Esophagus squamous epithelium (tissue), 5 donors: ENCODE measurements at regions not wholly inside any gene's neighbourhood (a gene's known extent, or its start where the extent isn't known, plus 50 kb on each side); places are given as distances from the start of the nearest gene placed in this dataset.

Source experiments
- DNase-seq: peaks from one replicate; lab custom pipeline; 2025; lab: John Stamatoyannopoulos, UW
- H3K27ac ChIP-seq, 4 donors: fragments of 200-600 bp; sonication (generic); one replicate each; pipeline ENCODE4 v1.5.1; 2016 to 2019; ENCODE audit warnings: mild to moderate bottlenecking in 1 of 4
- H3K27me3 ChIP-seq, 4 donors: fragments of 200-600 bp; sonication (generic); 1 replicate in 3 of 4; 2 replicates in 1 of 4; pipeline versions ENCODE4 v1.5.1 to v1.6.0; 2017 to 2021; ENCODE audit warnings: antibody characterized with exemption in 1 of 4
- H3K36me3 ChIP-seq, 3 donors: fragments of 200-600 bp; sonication (generic); one replicate each; pipeline ENCODE4 v1.5.1; 2016 to 2019
- H3K4me1 ChIP-seq, 3 donors: fragments of 200-600 bp; sonication (generic); one replicate each; pipeline ENCODE4 v1.5.1; 2017 to 2019
- H3K4me3 ChIP-seq, 4 donors: fragments of 200-600 bp; sonication (generic); 1 replicate in 3 of 4; 2 replicates in 1 of 4; pipeline ENCODE4 v1.5.1; 2016 to 2019; ENCODE audit warnings: mild to moderate bottlenecking in 2 of 4, moderate library complexity in 1 of 4
- H3K9me3 ChIP-seq, 3 donors: fragments of 200-600 bp; sonication (generic); one replicate each; pipeline ENCODE4 v1.5.1; 2016 to 2019
- POLR2A ChIP-seq, 4 donors: fragments of 450-650 bp; IDR thresholded peaks; one replicate each; pipeline ENCODE4 v1.6.1; 2017; ENCODE audit warnings: antibody characterized with exemption in 4 of 4, mild to moderate bottlenecking in 4 of 4, moderate library complexity in 3 of 4
- WGBS, 2 donors: methylation state at CpG; one replicate each; pipeline ENCODE4 v1.1.5; 2018; 5-methylcytosine and 5-hydroxymethylcytosine counted together
- intact Hi-C: fragments of 100-400 bp; cut with DNase I; formaldehyde crosslinking; loops from one replicate; pipeline ENCODE4 v1.15.0; 2022
- TF ChIP-seq, protein P1 (sequence below), 6 experiments: fragments of 450-650 bp in 4 of 6; fragments of 200-600 bp in 2 of 6; sonication (generic) in 2 of 6; IDR thresholded peaks; one replicate each; pipeline ENCODE4 v1.5.1; 2016 to 2019; ENCODE audit warnings: antibody characterized with exemption in 6 of 6, mild to moderate bottlenecking in 4 of 6, moderate library complexity in 4 of 6
- donor health status: DM: yes; HTN: yes; CAD: no.

DNA sequence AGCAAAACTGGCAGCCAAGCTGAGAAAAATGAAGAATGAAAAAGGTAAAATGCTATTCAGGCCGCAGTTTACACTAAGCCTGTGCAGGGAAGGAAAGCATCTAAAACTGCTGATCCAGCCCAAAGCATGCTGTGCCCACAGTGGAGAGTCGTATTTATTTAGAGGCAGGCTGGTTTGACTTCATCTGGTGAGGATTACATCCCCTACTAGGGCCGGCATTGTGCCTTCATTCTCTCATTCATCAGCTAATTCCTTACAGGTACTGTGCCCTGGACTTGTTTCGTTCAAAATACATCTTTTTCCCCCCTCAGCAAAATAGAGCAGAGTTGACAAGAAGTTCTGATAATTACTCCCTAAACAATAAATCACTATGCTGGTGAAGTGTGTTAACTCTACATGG is 137.5 kb upstream of the DAP start:
- 56 to 76% methylated on average over 3 to 4 of the region's 4 CpGs for WGBS, 2 donors

DNA sequence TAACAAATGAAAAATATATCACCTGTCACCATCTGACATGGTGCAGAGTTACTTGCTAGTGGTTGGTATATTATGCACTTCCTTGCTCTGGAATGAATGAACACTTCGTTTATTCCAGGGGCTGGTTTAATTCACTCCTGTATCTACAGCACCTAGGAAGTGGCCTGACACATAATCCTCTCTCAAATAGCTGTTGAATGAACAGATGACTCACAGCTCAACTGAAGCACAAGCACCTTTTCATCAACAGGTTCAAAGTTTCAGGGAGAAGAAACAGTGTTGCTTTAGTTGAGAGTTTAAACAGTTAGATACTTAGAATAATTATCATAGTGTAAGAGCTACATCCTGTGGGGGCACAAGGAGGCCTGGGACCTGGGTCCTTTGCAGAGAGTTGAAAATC is 135.0 kb upstream of the DAP start:
- Histone ChIP-seq H3K9me3 (no peaks in the 10 kb centered on the region), H3K4me1 (no peaks in the 10 kb centered on the region), H3K36me3 (no peaks in the 10 kb centered on the region), H3K4me3 (no peak overlapping the region), H3K27ac (no peak overlapping the region), H3K27me3 (peaks cover 0 to 4% (median 0%) of the 10 kb centered on the region in 4 donors)
- TF ChIP-seq, protein P1, sequence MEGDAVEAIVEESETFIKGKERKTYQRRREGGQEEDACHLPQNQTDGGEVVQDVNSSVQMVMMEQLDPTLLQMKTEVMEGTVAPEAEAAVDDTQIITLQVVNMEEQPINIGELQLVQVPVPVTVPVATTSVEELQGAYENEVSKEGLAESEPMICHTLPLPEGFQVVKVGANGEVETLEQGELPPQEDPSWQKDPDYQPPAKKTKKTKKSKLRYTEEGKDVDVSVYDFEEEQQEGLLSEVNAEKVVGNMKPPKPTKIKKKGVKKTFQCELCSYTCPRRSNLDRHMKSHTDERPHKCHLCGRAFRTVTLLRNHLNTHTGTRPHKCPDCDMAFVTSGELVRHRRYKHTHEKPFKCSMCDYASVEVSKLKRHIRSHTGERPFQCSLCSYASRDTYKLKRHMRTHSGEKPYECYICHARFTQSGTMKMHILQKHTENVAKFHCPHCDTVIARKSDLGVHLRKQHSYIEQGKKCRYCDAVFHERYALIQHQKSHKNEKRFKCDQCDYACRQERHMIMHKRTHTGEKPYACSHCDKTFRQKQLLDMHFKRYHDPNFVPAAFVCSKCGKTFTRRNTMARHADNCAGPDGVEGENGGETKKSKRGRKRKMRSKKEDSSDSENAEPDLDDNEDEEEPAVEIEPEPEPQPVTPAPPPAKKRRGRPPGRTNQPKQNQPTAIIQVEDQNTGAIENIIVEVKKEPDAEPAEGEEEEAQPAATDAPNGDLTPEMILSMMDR (IDR thresholded peaks at IDR 0.05): no peak
- no peak for TF ChIP-seq POLR2A (IDR thresholded peaks at IDR 0.05)
- 22 to 33% methylated on average over 1 of the region's 1 CpG for WGBS, 2 donors
- no peak for DNase-seq
- intact Hi-C loops: no loop called here

More for the DNA sequence above, 137.5 kb upstream of the DAP start:
- Histone ChIP-seq H3K27ac (no peak overlapping the region), H3K9me3 (no peaks in the 10 kb centered on the region), H3K4me1 (no peaks in the 10 kb centered on the region), H3K27me3 (peaks cover 0 to 5% (median 0%) of the 10 kb centered on the region in 4 donors), H3K4me3 (no peak overlapping the region), H3K36me3 (no peaks in the 10 kb centered on the region)
- intact Hi-C loops: no loop called here
- TF ChIP-seq, protein P1 (IDR thresholded peaks at IDR 0.05): no peak
- no peak for TF ChIP-seq POLR2A (IDR thresholded peaks at IDR 0.05)
- no peak for DNase-seq

GRCh38 chr5:10894445-10895054 is 133.5 kb upstream of the DAP start:
- Histone ChIP-seq H3K4me1 (no peaks in the 10 kb centered on the region), H3K27ac (no peak overlapping the region), H3K4me3 (no peak overlapping the region), H3K9me3 (no peaks in the 10 kb centered on the region), H3K27me3 (no peaks in the 10 kb centered on the region), H3K36me3 (no peaks in the 10 kb centered on the region)
- intact Hi-C loops: no loop called here
- DNase-seq: no peak
- TF ChIP-seq, protein P1 (IDR thresholded peaks at IDR 0.05): no peak
- TF ChIP-seq POLR2A (IDR thresholded peaks at IDR 0.05): no peak
- 67 to 78% methylated on average over 8 to 9 of the region's 9 CpGs for WGBS, 2 donors

DNA sequence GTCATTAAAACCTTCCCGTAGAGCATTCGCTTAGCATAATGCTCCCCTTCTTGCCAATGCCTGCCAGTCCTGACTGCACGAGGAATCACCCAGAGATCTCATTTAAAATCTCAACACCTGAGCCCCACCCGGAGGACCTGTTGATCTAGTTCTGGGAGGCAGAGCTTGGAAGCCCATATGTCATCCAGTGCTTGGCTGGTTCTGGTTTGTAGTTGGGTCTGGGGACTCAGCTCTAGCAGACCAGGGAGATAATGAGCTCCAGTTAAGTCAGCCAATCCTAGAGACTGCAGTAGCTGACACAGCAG is 131.8 kb upstream of the DAP start:
- intact Hi-C loops: no loop called here
- 52 to 69% methylated on average over 3 to 4 of the region's 4 CpGs for WGBS, 2 donors
- Histone ChIP-seq H3K27me3 (no peaks in the 10 kb centered on the region), H3K4me3 (no peak overlapping the region), H3K9me3 (no peaks in the 10 kb centered on the region), H3K4me1 (no peaks in the 10 kb centered on the region), H3K36me3 (no peaks in the 10 kb centered on the region), H3K27ac (no peak overlapping the region)
- no peak for DNase-seq
- no peak for TF ChIP-seq POLR2A (IDR thresholded peaks at IDR 0.05)
- TF ChIP-seq, protein P1 (IDR thresholded peaks at IDR 0.05): no peak

GRCh38 chr5:10892147-10892910 is 131.3 kb upstream of the DAP start:
- intact Hi-C loops: no loop called here
- H3K27me3 ChIP-seq: no peaks in the 10 kb centered on the region
- H3K4me1 ChIP-seq: no peaks in the 10 kb centered on the region
- 64 to 66% methylated on average over 4 to 5 of the region's 5 CpGs for WGBS, 2 donors
- H3K36me3 ChIP-seq: no peaks in the 10 kb centered on the region
- no peak overlapping the region for H3K4me3 ChIP-seq
- no peak overlapping the region for H3K27ac ChIP-seq
- DNase-seq: no peak
- H3K9me3 ChIP-seq: no peaks in the 10 kb centered on the region
- TF ChIP-seq, protein P1 (IDR thresholded peaks at IDR 0.05): no peak
